ENCODE measurements at regions not wholly inside any gene's neighbourhood (a gene's known extent, or its start where the extent isn't known, plus 50 kb on each side); places are given as distances from the start of the nearest gene placed in this dataset.

- H3K9me3 ChIP-seq = peaks cover 0 to 7% (median 0%) of the 10 kb centered on the region in 12 donors
- no peak overlapping the region for H3K27ac ChIP-seq
- no peaks in the 10 kb centered on the region for H3K4me1 ChIP-seq
- no peak overlapping the region for H3K4me3 ChIP-seq
- WGBS, 4 donors = 81 to 93% (median 89%) methylated on average over 1 of the region's 1 CpG
- TF ChIP-seq POLR2A (IDR thresholded peaks at IDR 0.05) = no peak
- TF ChIP-seq CTCF (IDR thresholded peaks at IDR 0.05) = no peak
- intact Hi-C loops (cut with DNase I) = no loop called here
- H3K36me3 ChIP-seq = no peaks in the 10 kb centered on the region
- DNase-seq (no peak), ATAC-seq (no peak)
- H3K27me3 ChIP-seq = no peaks in the 10 kb centered on the region
These were observed 184.1 kb downstream of the PCDH17 start for GRCh38 chr13:57815600-57815999.

- Histone ChIP-seq H3K9me3 (peaks cover 0 to 2% (median 0%) of the 10 kb centered on the region in 12 donors), H3K27me3 (no peaks in the 10 kb centered on the region), H3K36me3 (no peaks in the 10 kb centered on the region), H3K4me1 (peaks cover 0 to 15% (median 0%) of the 10 kb centered on the region in 12 donors), H3K27ac (no peak overlapping the region), H3K4me3 (no peak overlapping the region)
- no peak for DNase-seq
- ATAC-seq = no peak
- WGBS, 4 donors = 67 to 88% (median 86%) methylated on average over 1 of the region's 1 CpG
- TF ChIP-seq CTCF (IDR thresholded peaks at IDR 0.05) = no peak
- TF ChIP-seq POLR2A (IDR thresholded peaks at IDR 0.05) = no peak
- intact Hi-C loops (cut with DNase I) = no loop called here
These were observed 189.4 kb downstream of the PCDH17 start for GRCh38 chr13:57820924-57821323.

GRCh38 chr13:57823704-57824103 is 192.2 kb downstream of the PCDH17 start:
- H3K4me3 ChIP-seq = no peak overlapping the region
- H3K9me3 ChIP-seq = no peaks in the 10 kb centered on the region
- 86 to 100% (median 95%) methylated on average over 2 of the region's 2 CpGs for WGBS, 4 donors
- H3K36me3 ChIP-seq = no peaks in the 10 kb centered on the region
- no peak for TF ChIP-seq CTCF (IDR thresholded peaks at IDR 0.05)
- TF ChIP-seq POLR2A (IDR thresholded peaks at IDR 0.05) = no peak
- DNase-seq (no peak), ATAC-seq (no peak)
- no peak overlapping the region for H3K27ac ChIP-seq
- intact Hi-C loops (cut with DNase I) = no loop called here
- H3K4me1 ChIP-seq = peaks cover 0 to 15% (median 0%) of the 10 kb centered on the region in 12 donors
- H3K27me3 ChIP-seq = no peaks in the 10 kb centered on the region

GRCh38 chr13:57824121-57824520 is 192.6 kb downstream of the PCDH17 start:
- Histone ChIP-seq H3K9me3 (no peaks in the 10 kb centered on the region), H3K27ac (no peak overlapping the region), H3K27me3 (no peaks in the 10 kb centered on the region), H3K4me3 (no peak overlapping the region), H3K36me3 (no peaks in the 10 kb centered on the region), H3K4me1 (peaks cover 0 to 15% (median 0%) of the 10 kb centered on the region in 12 donors)
- ATAC-seq (peak in 3 of 4 donors; percentile 42 to 79 (median 55)), DNase-seq (peak in 1 of 5 donors; percentile 30)
- intact Hi-C loops (cut with DNase I) = no loop called here
- WGBS, 4 donors = 56 to 64% (median 61%) methylated on average over 4 of the region's 4 CpGs
- no peak for TF ChIP-seq POLR2A (IDR thresholded peaks at IDR 0.05)

- Histone ChIP-seq H3K4me1 (peaks cover 0 to 15% (median 0%) of the 10 kb centered on the region in 12 donors), H3K9me3 (no peaks in the 10 kb centered on the region), H3K27me3 (no peaks in the 10 kb centered on the region), H3K36me3 (no peaks in the 10 kb centered on the region), H3K27ac (no peak overlapping the region), H3K4me3 (no peak overlapping the region)
- TF ChIP-seq CTCF (IDR thresholded peaks at IDR 0.05) (no peak), POLR2A (IDR thresholded peaks at IDR 0.05) (no peak)
- 45 to 96% (median 88%) methylated on average over 2 of the region's 2 CpGs for WGBS, 4 donors
- intact Hi-C loops (cut with DNase I) = no loop called here
- no peak for DNase-seq
- ATAC-seq = no peak
These were observed 193.5 kb downstream of the PCDH17 start for GRCh38 chr13:57825066-57825465.

Data from heart left ventricle (tissue), 16 donors.